ENCODE measurements at regions not wholly inside any gene's neighbourhood (a gene's known extent, or its start where the extent isn't known, plus 50 kb on each side); places are given as distances from the start of the nearest gene placed in this dataset.
A peak's percentile ranks its signal among the peaks of the same experiment; 100 is the strongest.
"Not testable (repeated sequence)": the region's sequence is repeated elsewhere in the genome, so short reads cannot be mapped to it uniquely, and the experiment has no call there.

DNA sequence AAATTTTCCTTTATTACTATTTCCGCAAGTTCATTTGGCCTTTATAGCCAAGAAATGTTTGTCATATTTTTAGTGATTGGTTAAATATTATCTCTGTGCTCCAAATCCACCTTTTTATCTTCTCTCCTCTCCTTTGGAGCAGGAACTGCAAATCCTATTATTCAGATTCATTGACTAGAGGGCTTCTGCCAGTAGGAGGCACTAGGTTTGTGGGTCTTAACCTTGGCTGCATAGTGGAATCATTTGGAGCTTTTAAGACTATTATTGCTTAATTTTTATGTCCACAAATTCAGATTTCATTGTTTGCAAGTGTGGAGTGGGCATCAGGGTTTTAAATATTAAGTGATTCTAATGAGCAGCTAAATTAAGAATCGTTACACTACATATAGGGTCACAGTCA is 75.3 kb upstream of the SYT10 start:
- H3K4me3 ChIP-seq (replicated peaks in 1 of 2; ENCODE audit: low read depth in 2 of 2, low read length in 2 of 2) = no peak overlapping the region
- TF ChIP-seq, protein P1, sequence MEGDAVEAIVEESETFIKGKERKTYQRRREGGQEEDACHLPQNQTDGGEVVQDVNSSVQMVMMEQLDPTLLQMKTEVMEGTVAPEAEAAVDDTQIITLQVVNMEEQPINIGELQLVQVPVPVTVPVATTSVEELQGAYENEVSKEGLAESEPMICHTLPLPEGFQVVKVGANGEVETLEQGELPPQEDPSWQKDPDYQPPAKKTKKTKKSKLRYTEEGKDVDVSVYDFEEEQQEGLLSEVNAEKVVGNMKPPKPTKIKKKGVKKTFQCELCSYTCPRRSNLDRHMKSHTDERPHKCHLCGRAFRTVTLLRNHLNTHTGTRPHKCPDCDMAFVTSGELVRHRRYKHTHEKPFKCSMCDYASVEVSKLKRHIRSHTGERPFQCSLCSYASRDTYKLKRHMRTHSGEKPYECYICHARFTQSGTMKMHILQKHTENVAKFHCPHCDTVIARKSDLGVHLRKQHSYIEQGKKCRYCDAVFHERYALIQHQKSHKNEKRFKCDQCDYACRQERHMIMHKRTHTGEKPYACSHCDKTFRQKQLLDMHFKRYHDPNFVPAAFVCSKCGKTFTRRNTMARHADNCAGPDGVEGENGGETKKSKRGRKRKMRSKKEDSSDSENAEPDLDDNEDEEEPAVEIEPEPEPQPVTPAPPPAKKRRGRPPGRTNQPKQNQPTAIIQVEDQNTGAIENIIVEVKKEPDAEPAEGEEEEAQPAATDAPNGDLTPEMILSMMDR (IDR thresholded peaks at IDR 0.05; ENCODE audit: low read depth, low read length) = peak; percentile 31
- DNase-seq (ENCODE audit: low read depth in 2 of 2) = peak in 1 of 2 donors; percentile 20

DNA sequence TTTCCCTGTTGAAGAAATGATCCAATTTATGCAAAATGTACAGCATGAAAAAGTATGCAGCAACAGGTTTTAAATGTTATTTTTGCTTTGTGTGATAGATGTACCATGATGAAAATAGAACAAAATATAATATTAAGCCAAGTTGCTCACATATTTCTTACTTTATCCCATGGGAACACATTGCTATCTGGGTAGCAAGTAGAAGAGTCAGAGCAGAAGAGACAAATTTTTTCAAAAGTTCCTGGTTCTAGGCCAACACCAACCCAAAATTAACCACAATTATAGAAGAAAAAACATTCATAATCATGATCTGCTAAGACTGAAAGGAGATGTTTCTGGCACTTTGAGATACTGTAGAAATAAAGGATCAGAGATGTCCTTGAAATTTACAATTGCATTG is 79.9 kb upstream of the SYT10 start:
- peak in 1 of 2 donors; percentile 6 for DNase-seq (ENCODE audit: low read depth in 2 of 2)
- TF ChIP-seq, protein P1 (IDR thresholded peaks at IDR 0.05; ENCODE audit: low read depth, low read length) = no peak

DNA sequence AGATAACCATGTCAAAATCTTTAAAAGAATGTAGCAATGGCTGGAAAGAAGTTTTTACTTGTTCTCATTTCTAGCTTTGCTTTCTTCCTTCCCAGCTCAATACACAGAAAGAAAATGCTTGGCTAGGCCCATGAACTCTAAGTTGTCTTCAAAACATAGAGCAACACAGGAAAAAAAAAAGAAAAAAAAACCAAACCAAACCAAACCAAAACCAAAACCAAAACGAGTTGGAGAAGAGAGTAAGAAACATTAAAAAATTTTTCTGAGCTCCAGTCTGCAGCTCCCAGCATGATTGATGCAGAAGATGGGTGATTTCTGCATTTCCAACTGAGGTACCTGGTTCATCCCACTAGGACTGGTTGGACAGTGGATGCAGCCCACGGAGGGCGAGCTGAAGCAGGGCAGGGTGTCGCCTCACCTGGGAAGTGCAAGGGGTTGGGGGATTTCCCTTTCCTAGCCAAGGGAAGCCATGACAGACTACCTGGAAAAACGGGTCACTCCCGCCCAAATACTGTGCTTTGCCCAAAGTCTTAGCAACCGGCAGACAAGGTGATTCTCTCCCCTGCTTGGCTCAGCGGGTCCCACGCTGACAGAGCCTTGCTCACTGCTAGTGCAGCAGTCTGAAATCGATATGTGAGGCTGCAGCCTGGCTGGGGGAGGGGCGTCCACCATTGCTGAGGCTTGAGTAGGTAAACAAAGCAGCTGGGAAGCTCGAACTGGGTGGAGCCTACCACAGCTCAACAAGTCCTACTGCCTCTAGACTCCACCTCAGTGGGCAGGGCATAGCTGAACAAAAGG is 81.1 kb upstream of the SYT10 start:
- H3K4me3 ChIP-seq (replicated peaks in 1 of 2; ENCODE audit: low read depth in 2 of 2, low read length in 2 of 2); DNase-seq (ENCODE audit: low read depth in 2 of 2): not testable (repeated sequence)

More for the DNA sequence above, 79.9 kb upstream of the SYT10 start:
- H3K4me3 ChIP-seq (replicated peaks in 1 of 2; ENCODE audit: low read depth in 2 of 2, low read length in 2 of 2) = no peak overlapping the region

DNA sequence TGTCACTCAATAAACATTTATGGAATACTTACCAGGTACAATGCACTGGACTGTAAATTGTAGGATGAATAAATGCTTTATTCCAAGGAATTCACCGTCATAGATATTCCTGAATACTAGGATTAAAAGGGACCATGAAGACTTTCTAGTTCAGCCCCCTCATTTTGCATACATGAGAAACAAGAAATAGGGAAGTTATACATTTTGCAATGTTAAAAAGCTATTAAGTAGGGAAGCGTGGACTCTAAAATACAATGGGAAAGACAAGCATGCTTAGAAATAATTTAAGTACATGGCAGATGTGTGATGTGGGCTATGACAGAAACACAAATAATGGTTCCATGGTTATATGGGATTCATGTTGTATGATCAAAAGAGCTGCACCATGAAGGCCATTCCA is 89.4 kb upstream of the SYT10 start:
- H3K4me3 ChIP-seq (replicated peaks in 1 of 2; ENCODE audit: low read depth in 2 of 2, low read length in 2 of 2) = no peak overlapping the region
- TF ChIP-seq, protein P1 (IDR thresholded peaks at IDR 0.05; ENCODE audit: low read depth, low read length) = no peak
- DNase-seq (ENCODE audit: low read depth in 2 of 2) = no peak

DNA sequence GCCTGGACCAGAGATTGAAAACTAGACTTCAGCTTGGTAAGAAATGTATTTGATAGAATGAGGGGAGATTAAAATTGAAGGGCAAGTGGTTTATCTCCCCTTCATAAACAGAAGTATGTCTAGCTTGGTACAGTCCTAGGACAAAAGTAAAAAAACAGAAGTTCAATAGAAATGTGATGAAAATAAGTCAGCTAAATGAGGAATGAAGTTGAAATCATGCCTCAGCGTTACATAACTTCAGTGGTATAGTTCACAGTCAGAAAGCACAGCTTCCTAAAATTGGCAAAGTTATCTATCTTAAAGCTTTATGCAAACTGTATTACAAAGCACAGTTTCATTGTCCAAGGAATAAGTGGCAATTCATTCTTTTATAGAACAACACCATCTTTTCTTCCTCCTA is 90.2 kb upstream of the SYT10 start:
- TF ChIP-seq, protein P1 (IDR thresholded peaks at IDR 0.05; ENCODE audit: low read depth, low read length) = no peak
- no peak overlapping the region for H3K4me3 ChIP-seq (replicated peaks in 1 of 2; ENCODE audit: low read depth in 2 of 2, low read length in 2 of 2)
- no peak for DNase-seq (ENCODE audit: low read depth in 2 of 2)

DNA sequence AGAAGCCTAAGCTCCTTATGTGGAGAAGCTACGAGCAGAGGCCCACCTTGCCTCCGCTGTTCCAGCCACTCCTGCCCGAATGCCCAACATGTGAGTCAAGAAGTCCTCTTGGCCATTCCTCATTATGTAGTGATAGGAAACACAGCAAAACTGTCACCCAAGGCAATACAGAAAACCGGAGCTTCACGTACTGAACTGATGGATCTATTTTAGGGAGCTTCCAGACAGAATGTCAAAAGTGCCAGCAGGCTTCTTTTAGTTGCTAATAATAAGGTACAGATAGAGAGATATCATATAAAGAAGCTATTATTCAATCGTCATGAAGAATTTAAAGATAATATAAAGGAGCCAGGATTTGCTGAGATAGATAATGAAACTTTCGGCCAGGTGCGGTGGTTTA is 91.6 kb upstream of the SYT10 start:
- H3K4me3 ChIP-seq (replicated peaks in 1 of 2; ENCODE audit: low read depth in 2 of 2, low read length in 2 of 2) = no peak overlapping the region
- TF ChIP-seq, protein P1 (IDR thresholded peaks at IDR 0.05; ENCODE audit: low read depth, low read length) = no peak
- DNase-seq (ENCODE audit: low read depth in 2 of 2) = no peak

DNA sequence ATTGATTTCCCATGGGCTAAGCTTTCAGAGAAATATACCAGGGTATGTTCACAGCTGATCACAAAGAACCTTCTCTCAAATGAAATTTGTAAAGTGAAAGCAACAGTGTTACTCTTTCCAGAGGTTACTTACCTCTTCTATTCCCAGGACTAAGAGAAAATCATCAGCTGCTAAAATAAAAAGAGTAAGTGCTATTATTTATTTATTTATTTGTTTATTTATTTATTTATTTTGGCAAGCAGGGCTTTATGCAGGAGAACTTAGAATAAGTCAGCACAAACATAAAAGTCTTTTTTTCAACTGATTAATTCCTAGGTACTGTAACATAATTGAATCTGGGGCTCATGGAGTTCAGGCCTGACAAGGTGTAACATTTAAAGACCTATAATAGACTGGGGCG is 93.9 kb upstream of the SYT10 start:
- TF ChIP-seq, protein P1 (IDR thresholded peaks at IDR 0.05; ENCODE audit: low read depth, low read length) = no peak
- no peak for DNase-seq (ENCODE audit: low read depth in 2 of 2)
- H3K4me3 ChIP-seq (replicated peaks in 1 of 2; ENCODE audit: low read depth in 2 of 2, low read length in 2 of 2) = no peak overlapping the region

Data from cardiac fibroblast (primary cell).